ENCODE measurements at regions not wholly inside any gene's neighbourhood (a gene's known extent, or its start where the extent isn't known, plus 50 kb on each side); places are given as distances from the start of the nearest gene placed in this dataset.
A peak's percentile ranks its signal among the peaks of the same experiment; 100 is the strongest.

DNA sequence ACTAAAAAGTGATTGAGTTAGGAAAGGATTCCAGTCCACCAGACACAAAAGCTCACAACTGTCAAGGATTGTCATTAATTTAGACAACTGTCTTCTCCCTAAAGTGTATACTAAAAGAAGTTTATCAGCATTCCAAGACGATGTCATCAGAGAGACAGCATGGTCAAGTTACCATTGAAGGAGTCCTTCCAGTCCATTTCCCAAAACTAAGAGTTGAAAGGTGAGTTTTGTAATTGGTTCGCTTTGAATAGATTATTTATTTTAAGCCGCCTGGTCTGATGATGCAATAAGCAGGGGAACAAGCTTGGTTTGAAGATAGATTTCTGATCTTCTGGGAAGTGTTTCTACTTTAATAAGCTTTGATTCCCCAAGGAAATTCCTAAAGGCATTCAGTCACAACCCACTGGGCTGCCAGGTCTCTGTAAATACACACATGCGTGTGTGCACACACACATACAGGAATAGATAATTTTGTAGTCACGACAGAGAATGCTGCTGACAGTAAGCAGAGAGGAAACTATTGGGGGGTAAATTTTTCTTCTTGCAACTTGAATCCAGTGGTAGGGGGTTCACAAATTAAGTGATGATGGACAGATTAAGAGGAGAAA, 234.8 kb downstream of the PIK3R1 start:
- no peak for DNase-seq (ENCODE audit: low read depth in 2 of 2)

DNA sequence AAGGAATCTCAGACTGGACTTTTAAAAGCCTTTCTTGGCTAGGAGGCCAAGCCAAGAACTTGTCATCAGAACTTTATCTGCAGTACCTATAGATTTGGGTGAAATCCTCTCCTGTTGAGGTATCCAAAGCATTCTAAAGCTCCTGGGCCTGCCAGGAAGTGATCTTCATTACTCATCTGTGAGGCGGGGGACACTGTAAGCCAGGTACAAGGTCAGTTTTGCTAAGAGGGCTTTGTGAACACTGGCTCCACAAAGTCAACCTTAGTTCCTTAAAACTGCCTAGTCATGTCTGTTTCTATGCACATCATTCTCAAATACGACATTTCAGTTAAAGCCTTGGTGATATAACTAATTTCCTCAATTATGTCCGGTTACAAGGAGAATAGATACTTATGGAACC, 236.7 kb downstream of the PIK3R1 start:
- DNase-seq (ENCODE audit: low read depth in 2 of 2): no peak

DNA sequence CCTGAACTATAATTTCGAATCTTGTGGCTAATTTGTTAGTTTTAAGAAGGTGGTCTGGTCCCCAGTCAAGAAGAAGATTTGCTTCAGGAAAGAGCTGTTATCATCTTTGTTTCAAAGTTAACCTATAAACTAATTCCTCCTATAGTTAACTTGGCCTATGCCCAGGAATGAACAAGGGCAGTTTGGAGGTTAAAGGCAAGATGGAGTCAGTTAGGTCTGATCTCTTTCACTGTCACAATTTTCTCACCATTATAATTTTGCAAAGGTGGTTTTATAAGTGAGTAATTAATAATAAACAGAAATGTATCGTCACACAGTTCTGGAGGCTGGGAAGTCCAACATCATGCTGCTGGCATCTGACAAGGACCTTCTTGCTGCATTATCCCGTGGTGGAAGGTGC, 238.6 kb downstream of the PIK3R1 start:
- DNase-seq (ENCODE audit: low read depth in 2 of 2): no peak

DNA sequence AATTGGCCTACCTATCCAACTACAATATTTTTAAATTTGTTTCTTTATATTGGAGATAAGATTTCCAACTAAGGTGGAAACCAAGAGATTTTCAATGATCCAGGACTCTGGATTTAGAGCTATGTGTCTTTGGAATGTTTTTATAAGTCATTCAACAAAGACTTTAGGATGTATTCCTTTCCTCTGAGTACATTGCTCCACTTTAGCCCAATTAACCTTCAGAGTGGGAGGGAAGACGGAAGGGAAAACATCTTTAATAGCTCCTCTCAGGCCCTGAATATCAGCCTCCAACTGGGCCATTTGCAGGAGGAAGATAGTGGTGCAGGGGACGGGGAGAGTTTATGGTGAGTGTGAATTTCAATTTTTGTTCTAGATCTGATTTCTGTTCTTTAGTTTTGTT, 239.2 kb downstream of the PIK3R1 start:
- no peak for DNase-seq (ENCODE audit: low read depth in 2 of 2)

DNA sequence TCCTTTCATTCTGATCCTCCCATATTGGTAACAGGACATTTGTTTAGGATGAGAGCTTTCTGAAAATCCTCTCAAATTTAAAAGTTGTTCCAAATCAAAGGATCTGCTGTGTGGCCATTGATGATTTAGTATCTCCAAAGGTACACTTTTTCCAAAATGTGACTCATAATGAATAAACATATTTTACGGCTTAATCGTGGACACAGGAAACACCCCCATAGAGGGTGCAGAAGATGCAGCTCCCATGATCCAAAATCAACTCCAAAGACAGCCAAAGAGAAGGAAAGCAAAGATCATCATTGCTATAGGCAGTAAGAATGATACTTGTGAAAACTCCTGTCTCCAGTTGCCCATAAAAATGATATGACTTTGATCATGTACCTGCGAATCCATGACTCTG, 239.7 kb downstream of the PIK3R1 start:
- DNase-seq (ENCODE audit: low read depth in 2 of 2): no peak

DNA sequence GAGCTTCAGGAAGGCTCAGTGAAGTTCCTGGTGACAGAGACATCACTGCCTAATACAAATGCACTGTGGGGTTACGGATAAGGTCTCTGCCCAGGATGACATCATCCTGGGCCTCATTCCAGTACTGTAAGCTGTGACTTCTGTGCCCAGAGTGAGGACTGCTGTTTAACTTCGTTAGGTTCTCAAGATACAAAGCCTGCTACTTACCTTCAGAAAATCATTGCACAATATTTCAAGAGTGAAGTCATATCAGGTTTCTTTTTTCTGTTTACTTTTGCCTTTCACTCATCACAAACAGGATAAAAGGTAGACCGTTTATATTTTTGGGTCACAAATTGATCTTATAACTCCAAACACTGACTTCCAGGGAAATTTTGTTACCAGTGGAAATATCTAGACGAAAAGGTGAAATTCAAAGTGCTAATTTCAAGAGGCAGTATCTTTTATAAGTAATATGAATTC, 241.2 kb downstream of the PIK3R1 start:
- DNase-seq (ENCODE audit: low read depth in 2 of 2): no peak

DNA sequence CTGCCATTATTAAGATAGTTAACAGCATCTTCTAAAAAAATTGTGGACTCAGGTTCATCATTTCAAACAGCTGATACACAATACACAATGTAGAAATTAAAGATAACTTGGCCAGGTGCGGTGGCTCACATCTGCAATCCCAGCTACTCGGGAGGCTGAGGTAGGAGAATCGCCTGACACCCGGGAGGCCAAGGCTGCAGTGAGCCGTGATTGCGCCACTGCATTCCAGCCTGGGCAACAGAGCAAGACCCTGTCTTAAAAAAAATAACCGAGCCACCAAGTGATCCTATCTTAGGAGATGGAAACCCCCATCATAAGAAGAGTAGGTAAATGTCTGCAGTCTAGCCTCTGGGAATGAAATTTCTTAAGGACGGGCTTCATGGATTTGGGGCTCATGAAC, 241.7 kb downstream of the PIK3R1 start:
- DNase-seq (ENCODE audit: low read depth in 2 of 2): no peak

DNA sequence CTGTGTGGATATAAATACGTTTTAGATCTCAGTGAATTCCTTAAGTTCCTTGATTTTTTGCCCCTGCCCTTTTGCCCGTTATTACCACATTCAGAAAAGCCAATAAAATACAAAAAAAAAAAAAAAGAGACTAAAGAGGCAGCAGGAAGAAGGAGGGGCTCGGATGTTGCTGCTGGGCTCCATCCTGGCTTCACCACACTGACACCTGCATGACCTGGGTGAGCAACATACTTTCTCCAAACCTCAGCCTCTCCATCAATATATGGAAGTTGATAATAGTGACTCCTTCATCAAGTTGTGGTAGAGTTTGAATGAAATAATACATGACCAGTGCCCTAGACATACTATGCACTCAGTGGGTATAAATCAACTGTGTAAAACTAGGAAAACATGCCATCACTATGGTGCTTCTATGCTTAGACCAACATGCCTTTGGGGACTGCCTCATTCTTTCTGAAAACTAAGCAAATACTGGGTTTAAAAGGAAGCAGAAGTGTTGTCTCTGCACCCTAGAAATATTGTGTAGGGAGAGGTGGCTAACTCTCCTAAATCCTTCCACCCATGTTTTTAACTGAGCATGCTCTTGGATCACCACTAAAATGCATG, 243.0 kb downstream of the PIK3R1 start:
- no peak for DNase-seq (ENCODE audit: low read depth in 2 of 2)

DNA sequence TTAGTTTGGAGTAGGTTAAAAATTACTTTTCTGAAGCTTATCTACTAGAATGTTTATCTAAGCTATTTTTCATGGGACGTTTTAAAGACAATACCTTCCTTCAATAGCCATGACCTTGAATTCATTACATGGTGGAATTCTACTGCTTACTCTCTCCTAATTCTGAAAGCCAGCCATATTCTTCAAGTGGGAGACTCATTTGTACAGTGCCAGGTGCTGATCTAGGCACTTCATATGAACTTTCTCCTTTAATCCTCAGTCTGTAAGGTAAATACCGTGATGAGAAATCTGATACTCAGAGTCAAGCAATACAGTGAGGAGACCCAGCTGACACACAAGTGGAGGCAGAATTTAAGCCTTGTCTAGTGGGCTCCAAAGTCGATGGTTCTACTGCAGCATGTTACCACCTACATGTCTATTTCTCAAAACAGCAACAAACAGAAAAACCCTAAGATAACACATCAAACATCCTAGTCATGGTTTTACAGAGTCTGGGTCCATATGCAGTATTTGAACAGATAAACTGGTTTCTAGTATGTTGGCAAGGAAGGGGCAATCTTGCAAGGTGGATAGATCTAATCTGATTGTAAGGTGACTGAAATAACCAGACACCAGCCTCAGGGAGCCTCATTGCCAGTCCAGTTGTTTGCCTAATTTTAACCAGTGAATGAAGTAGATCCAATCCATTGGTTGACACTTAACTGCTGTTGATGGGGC, 243.7 kb downstream of the PIK3R1 start:
- DNase-seq (ENCODE audit: low read depth in 2 of 2): no peak

DNA sequence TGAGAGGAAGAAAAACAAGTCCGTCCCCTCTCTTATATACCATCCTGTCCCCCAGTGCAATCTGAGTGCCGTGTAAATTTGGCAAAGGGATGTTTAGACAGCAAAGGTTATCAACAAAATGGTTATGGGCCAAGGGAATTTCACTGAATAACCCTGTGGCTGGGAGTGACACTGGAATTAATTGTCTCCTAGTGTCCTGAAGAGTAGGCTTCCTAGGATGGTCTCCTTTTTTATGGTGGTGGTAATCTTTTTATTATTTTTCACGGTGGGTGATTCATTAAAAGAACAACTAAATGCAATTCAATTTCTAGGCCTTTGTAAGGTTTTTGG, 244.2 kb downstream of the PIK3R1 start:
- no peak for DNase-seq (ENCODE audit: low read depth in 2 of 2)

DNA sequence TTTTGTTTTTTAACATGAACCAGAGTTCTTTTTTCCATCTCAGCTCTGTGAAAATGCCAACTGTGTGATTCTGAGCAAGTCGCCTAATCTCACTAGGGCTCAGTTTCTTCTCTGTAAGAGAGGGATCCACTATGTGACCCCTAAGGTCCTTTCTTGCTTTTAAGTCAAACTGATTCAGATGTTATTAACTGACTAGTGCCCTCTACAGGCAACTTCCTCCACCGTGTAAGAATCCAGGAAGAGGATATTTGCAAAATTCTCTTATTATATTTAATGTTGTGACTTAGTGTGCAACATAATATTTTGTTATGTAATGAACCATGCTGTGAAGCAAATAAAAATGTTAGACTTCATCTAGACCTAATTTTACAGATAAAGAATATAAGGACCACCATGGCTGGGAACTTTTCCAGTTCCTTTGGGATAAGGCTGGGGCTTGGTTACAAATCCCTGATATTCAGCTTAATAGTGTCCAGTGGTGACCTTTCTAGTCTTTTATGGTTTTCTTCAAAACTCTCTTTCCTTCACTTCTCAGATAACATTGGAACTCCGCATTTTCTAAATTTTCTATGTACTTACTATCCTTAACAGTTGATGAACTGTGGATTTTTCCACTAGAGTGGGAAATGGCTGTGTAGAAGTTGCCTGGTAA, 244.7 kb downstream of the PIK3R1 start:
- DNase-seq (ENCODE audit: low read depth in 2 of 2): peak in 1 of 2 donors; percentile 39

DNA sequence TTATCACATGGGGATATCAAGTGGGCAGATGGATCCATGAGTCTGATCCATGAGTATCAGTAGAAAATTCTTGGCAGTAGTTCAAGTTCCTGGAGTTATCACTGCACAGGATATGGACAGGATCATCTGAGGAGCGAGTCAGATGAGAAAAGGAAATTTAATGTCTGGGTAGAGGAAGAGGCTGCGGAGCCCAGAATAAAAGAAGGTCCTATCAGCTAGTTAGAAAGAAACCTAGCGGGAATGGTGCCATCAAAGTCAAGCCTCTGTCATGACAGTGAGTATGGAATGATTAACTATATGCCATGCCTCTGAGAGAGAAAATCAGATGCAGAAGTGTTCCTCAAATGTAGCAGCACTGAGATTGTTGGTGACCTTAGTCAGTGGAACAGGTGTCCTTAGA, 248.1 kb downstream of the PIK3R1 start:
- DNase-seq (ENCODE audit: low read depth in 2 of 2): no peak

DNA sequence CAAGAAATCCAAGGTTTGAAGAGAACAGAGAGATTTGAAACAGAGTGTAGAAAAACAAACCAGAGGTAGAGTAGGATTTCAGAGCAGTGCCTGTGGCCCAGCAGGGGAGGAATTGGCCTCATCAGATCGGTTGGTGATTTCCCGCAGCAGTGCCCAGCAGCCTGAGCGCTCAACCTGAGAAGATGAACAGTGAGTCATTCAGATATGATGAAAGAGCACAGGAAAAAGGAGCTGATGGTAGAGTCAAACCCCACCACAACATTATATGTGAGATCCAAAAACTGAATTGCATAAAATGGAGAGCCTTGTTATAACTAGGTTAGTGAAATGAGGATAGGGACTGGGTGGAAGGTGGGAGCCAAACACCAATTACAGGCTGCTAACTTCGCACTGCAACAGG, 248.9 kb downstream of the PIK3R1 start:
- peak; percentile 28 to 50 for DNase-seq (ENCODE audit: low read depth in 2 of 2)

DNA sequence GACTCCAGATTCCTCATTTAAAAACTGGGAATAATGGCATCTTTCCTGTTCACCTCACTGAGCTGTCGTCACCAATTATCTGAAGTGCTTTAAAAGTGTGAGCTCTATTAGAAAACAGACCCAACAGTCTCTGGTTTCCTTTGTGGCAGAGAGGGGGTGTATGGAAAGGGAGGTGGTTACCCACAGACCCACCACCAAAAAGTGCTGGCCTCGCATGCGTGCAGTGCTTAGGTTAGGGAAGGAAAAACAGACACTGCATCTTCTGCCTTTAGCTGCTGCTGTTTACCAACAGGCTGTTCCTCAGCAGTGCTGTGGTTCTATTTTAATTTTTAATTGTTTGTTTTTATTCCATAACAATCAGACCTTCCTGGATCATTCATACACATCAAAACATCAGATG, 249.6 kb downstream of the PIK3R1 start:
- DNase-seq (ENCODE audit: low read depth in 2 of 2): peak in 1 of 2 donors; percentile 7

DNA sequence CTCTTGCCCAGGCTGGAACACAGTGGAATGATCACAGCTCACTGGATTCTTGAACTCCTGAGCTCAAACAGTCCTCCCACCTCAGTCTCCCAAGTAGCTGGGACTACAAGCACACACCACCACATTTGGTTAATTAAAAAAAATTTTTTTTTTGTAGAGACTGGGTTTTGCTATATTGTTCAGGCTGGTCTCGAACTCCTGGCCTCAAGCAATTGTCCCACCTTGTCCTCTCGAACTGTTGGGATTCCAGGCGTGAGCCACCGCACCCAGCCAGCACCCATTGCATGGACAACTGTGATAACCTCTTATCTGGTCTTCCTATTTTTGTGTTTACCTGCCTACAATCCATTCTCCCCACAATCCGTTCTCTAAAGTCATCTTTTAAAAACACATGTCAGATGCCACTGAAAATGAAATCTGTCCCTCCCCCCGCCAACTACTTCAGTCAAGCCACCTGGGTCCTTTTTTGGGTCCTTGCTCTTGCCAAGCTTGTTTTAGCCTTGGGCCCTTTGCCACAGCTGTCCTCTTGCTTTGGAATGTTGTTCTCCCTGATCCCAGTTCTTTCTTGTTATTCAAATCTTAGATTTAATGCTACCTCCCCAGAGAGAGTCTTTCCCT, 250.5 kb downstream of the PIK3R1 start:
- no peak for DNase-seq (ENCODE audit: low read depth in 2 of 2)

DNA sequence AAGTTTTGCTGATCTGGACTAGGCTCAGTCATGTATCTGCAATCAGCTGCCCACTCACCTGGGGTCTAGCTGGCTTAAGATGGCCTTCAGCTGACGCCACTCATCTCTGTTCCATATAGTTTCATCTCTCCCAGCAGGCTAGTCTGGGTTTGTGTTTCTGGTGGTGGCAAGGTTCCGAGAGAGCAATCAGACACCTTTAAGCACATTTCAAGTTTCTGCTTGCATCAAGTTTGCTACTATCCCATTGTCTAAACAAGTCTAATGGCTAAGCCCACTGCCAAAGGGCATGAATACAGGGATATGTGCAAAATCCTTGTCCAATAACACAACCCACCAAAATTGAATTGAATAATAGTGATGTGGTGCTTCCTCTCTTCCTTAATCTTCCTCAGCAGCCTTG, 251.7 kb downstream of the PIK3R1 start:
- DNase-seq (ENCODE audit: low read depth in 2 of 2): no peak

DNA sequence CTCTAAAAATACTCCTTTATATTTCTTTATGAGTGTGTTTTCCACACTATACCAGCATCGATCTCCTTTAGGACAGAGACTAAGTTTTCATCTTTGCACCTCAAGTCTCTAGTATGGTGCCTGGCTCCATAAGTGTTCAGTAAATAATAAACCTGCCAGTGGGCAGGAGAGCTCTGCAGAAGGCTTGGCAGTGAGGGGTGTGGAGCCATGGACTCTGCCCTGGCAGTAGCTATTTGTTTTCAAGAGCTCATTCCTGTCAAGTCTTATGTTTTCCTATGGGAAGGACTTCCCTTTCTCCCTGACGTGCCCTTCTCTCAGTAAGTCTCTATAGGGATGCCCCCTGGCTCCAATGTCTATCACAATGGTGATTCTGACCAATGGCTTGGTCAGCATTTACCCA, 252.2 kb downstream of the PIK3R1 start:
- DNase-seq (ENCODE audit: low read depth in 2 of 2): no peak

DNA sequence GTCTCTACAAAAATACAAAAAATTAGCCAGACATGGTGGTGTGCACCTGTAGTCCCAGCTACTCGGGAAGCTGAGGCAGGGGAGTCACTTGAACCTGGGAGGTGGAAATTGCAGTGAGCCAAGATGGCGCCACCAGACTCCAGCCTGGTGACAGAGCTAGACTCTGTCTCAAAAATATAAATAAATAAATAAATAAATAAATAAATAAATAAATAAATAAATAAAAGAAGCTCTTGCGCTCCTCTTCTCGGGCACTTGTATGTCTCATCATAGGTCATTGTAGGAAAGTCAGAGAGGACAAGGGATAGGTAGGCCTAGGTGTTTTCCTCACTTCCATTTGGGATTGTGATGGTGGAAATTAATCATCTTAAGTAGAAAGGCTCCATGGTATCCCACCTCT, 252.8 kb downstream of the PIK3R1 start:
- no peak for DNase-seq (ENCODE audit: low read depth in 2 of 2)

DNA sequence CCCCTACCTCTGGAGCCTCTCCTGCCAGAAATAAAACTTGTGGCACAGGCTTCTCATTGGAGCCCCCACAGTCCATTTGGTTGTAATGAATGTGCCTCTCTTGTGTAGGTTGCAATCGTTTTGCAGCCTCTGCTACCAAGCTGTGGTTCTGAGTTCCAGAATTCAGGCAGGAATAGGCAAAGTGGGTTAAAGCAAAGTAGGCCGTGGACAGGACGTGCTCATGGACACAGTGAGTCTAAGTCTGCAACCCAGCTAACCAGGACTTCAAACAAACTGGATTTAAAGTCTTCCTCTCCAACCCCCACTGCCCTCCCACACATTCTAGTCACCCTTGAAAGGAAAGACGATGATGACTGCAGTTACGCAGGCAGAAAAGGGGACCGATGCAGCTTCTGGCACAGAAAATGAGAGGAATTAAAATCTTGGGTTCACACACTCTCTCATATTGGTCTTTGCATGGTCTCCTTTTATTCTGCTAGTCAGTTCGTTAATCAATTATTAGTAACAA, 260.0 kb downstream of the PIK3R1 start:
- DNase-seq (ENCODE audit: low read depth in 2 of 2): no peak

DNA sequence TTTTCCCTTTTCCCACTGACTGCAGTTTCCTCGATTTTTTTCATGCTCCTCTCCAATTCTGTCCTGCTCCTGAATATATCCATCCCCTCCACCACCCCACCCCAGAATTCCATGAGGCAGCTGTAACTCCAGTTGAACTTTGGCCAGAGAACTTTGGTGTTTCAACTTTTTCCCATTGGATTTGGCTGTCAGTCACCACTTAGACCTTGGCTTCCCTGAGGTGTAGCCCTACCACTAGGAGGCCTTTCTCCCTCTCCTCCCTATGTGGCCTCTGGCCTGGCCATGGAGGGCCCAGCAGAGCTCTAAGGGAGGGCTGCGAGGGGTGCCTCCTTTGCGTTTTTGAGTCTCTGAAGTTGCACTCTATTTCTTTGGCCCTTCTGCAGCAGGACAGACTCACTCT, 261.3 kb downstream of the PIK3R1 start:
- no peak for DNase-seq (ENCODE audit: low read depth in 2 of 2)

DNA sequence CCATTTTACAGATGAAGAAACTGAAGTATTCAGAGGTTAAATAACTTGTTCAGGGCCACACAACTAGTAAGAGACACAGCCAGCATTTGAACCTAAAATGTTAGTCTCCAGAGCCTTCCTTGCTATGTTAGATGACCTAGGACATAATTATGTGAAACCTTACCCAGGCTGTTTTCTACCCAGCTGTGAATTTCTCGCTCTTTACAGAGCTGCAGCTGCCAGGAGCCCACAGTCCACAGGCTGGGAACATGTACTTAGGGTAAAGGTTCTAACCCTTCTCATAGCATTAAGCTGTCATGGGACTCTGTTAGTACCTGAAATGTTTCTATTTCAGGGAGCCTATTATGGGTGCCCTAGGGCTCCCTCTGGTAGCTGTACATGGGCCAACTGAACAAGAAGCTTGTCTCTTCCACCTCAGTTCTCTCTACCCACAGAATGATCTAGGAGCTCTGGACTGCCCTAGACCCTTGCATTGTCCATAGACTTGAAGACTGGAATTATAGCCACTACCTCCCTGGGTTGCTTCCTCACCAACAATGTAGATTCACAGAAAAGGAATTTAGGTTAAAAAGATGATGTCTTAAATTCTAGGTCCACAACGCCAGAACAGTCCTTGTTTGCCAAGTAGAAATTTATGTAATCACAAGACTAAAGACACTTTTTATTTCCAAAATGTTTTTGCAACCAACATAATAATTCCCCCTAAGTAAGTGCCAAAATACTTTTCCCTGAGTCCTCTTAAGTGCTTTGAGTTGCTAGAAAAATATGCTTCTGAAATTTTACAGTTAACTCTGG, 262.9 kb downstream of the PIK3R1 start:
- DNase-seq (ENCODE audit: low read depth in 2 of 2): no peak
